ENCODE measurements at regions not wholly inside any gene's neighbourhood (a gene's known extent, or its start where the extent isn't known, plus 50 kb on each side); places are given as distances from the start of the nearest gene placed in this dataset.

- Histone ChIP-seq H3K27me3 (no peaks in the 10 kb centered on the region), H3K27ac (peak overlapping the region; percentile 62 to 87 (median 80)), H3K36me3 (no peaks in the 10 kb centered on the region), H3K4me3 (no peak overlapping the region), H3K4me1 (peaks cover 38 to 51% (median 49%) of the 10 kb centered on the region in 3 donors), H3K9me3 (no peaks in the 10 kb centered on the region)
- FAIRE-seq (no peak), ATAC-seq (no peak), DNase-seq (no peak)
- 93% methylated on average over 11 of the region's 11 CpGs for WGBS, 2 donors
- intact Hi-C loops (cut with DNase I): no loop called here
- no peak for TF ChIP-seq CTCF (IDR thresholded peaks at IDR 0.05)
Measured at GRCh38 chr10:78746155-78746763, 322.5 kb upstream of the ZMIZ1 start.

GRCh38 chr10:78747401-78748234, 321.1 kb upstream of the ZMIZ1 start:
- DNase-seq (no peak), FAIRE-seq (no peak), ATAC-seq (no peak)
- H3K27me3 ChIP-seq: no peaks in the 10 kb centered on the region
- no peak for TF ChIP-seq CTCF (IDR thresholded peaks at IDR 0.05)
- intact Hi-C loops (cut with DNase I): no loop called here
- peaks cover 28 to 37% (median 35%) of the 10 kb centered on the region in 3 donors for H3K4me1 ChIP-seq
- no peaks in the 10 kb centered on the region for H3K9me3 ChIP-seq
- no peak overlapping the region for H3K27ac ChIP-seq
- H3K36me3 ChIP-seq: no peaks in the 10 kb centered on the region
- WGBS, 2 donors: 95% methylated on average over 14 of the region's 14 CpGs
- H3K4me3 ChIP-seq: no peak overlapping the region

GRCh38 chr10:78748235-78748533, 320.6 kb upstream of the ZMIZ1 start:
- TF ChIP-seq CTCF (IDR thresholded peaks at IDR 0.05): no peak
- H3K27ac ChIP-seq: no peak overlapping the region
- 72 to 89% methylated on average over 4 of the region's 4 CpGs for WGBS, 2 donors
- FAIRE-seq: no peak
- no peak overlapping the region for H3K4me3 ChIP-seq
- intact Hi-C loops (cut with DNase I): no loop called here
- peaks cover 28 to 32% (median 30%) of the 10 kb centered on the region in 3 donors for H3K4me1 ChIP-seq
- H3K27me3 ChIP-seq: no peaks in the 10 kb centered on the region
- no peak for DNase-seq
- H3K36me3 ChIP-seq: no peaks in the 10 kb centered on the region
- no peaks in the 10 kb centered on the region for H3K9me3 ChIP-seq
- no peak for ATAC-seq

- intact Hi-C loops (cut with DNase I): no loop called here
- WGBS, 2 donors: 100% methylated on average over 1 of the region's 1 CpG
- FAIRE-seq: no peak
Measured at GRCh38 chr10:78749200-78749599, 319.6 kb upstream of the ZMIZ1 start.

More at GRCh38 chr10:78749200-78749599, 319.6 kb upstream of the ZMIZ1 start:
- Histone ChIP-seq H3K36me3 (no peaks in the 10 kb centered on the region), H3K9me3 (no peaks in the 10 kb centered on the region), H3K27ac (no peak overlapping the region), H3K27me3 (no peaks in the 10 kb centered on the region), H3K4me1 (peaks cover 19 to 22% (median 20%) of the 10 kb centered on the region in 3 donors), H3K4me3 (no peak overlapping the region)
- DNase-seq (no peak), ATAC-seq (no peak)
- TF ChIP-seq CTCF (IDR thresholded peaks at IDR 0.05): no peak

Measured in pancreas (tissue), 10 donors.